SU-DHL-6 (cell line): ENCODE measurements at regions not wholly inside any gene's neighbourhood (a gene's known extent, or its start where the extent isn't known, plus 50 kb on each side); places are given as distances from the start of the nearest gene placed in this dataset.

Source experiments
- H2AFZ ChIP-seq: fragments of 200-600 bp; sonication (generic); 2 replicates; pipeline ENCODE4 v1.6.1; 2014; ENCODE audit warnings: low read depth, mild to moderate bottlenecking, moderate library complexity, mixed read lengths, antibody characterized with exemption, low read length; ENCODE audit not compliant: severe bottlenecking
- H3F3A ChIP-seq: fragments of 200-600 bp; shearing (Covaris generic); 2 replicates; pipeline ENCODE4 v1.6.0; 2016; ENCODE audit warnings: antibody characterized with exemption, mild to moderate bottlenecking; ENCODE audit not compliant: insufficient read depth
- H3K27ac ChIP-seq: fragments of 200-600 bp; sonication (generic); 2 replicates; pipeline ENCODE4 v1.5.1; 2016; ENCODE audit warnings: low read depth, mild to moderate bottlenecking, low read length, moderate library complexity, mixed read lengths
- H3K27me3 ChIP-seq: fragments of 200-600 bp; sonication (generic), shearing (Covaris generic); 2 replicates; pipeline ENCODE4 v1.6.0; 2014; ENCODE audit warnings: mild to moderate bottlenecking, low read length
- H3K36me3 ChIP-seq: fragments of 200-600 bp; sonication (generic); 2 replicates; pipeline ENCODE4 v1.6.1; 2014; ENCODE audit warnings: mild to moderate bottlenecking, low read length, mixed read lengths
- H3K4me2 ChIP-seq: fragments of 300-600, 200-600 bp; shearing (Covaris generic), sonication (generic); 2 replicates; pipeline ENCODE4 v1.6.0; 2014; ENCODE audit warnings: low read length, low read depth, mild to moderate bottlenecking; ENCODE audit not compliant: poor library complexity, severe bottlenecking
- H3K4me3 ChIP-seq: fragments of 200-600 bp; sonication (generic); 2 replicates; pipeline ENCODE4 v1.5.1; 2014; ENCODE audit warnings: antibody characterized with exemption, low read length, mild to moderate bottlenecking, mixed read lengths; ENCODE audit not compliant: insufficient read depth, poor library complexity, severe bottlenecking
- H3K79me2 ChIP-seq: fragments of 200-600 bp; sonication (generic); 2 replicates; pipeline ENCODE4 v1.6.1; 2014; ENCODE audit warnings: mild to moderate bottlenecking, low read length, moderate library complexity; ENCODE audit not compliant: insufficient read depth
- H3K9ac ChIP-seq: fragments of 200-600 bp; sonication (generic); 2 replicates; pipeline ENCODE4 v1.7.0; 2014; ENCODE audit warnings: mild to moderate bottlenecking, low read length
- H3K9me2 ChIP-seq: fragments of 200-600 bp; sonication (generic); replicated peaks from 2 replicates; pipeline ENCODE4 v1.6.1; 2014; ENCODE audit warnings: low read length; ENCODE audit not compliant: insufficient read depth
- H3K9me3 ChIP-seq: fragments of 200-600 bp; sonication (generic); 2 replicates; pipeline ENCODE4 v1.6.1; 2014; ENCODE audit warnings: low read length, mixed read lengths; ENCODE audit not compliant: insufficient read depth
- H4K20me1 ChIP-seq: fragments of 200-600 bp; sonication (generic); 2 replicates; pipeline ENCODE4 v1.6.1; 2014; ENCODE audit warnings: low read depth, mild to moderate bottlenecking, antibody characterized with exemption, low read length, moderate library complexity, mixed read lengths
- EZH2phosphoT487 ChIP-seq: fragments of 200-600 bp; sonication (generic), shearing (Covaris generic); conservative IDR thresholded peaks from 2 replicates; pipeline ENCODE4 v1.6.1; 2018; ENCODE audit warnings: mild to moderate bottlenecking, antibody characterized with exemption, low read length, moderate library complexity, mixed read lengths
- TF ChIP-seq, protein P1 (sequence below): fragments of 200-600 bp; sonication (generic); IDR thresholded peaks from one replicate; pipeline ENCODE4 v1.5.1; 2017; ENCODE audit warnings: antibody characterized with exemption, mild to moderate bottlenecking, low read length, moderate library complexity; ENCODE audit not compliant: insufficient read depth, poor library complexity, severe bottlenecking

DNA sequence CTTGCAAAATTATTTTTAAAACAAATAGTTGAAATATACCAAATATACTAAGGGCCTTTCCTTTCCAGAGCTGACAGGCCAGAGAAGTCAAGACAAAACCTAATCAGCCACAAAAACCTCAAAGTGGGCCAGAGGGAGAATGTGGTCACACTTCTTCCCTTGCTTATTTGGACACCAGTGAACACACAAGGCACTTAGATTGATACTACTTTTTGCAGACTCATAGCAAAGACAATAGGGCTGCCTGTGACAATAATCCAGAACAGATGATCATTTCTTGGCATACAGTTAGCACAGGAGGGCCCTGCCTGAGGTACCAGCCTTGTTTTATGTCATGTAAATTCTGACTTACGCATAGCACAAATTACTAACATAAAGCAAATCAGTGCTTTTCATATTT, 215.7 kb upstream of the NEIL3 start:
- H4K20me1 ChIP-seq, result no peaks in the 10 kb centered on the region
- no peak overlapping the region for H3K4me3 ChIP-seq
- no peak overlapping the region for H3K9ac ChIP-seq
- H3K27me3 ChIP-seq, result no peaks in the 10 kb centered on the region
- H3K36me3 ChIP-seq, result no peaks in the 10 kb centered on the region
- H3F3A ChIP-seq, result no peaks in the 10 kb centered on the region
- no peak overlapping the region for H3K4me2 ChIP-seq
- no peaks in the 10 kb centered on the region for H3K9me2 ChIP-seq
- no peak overlapping the region for H2AFZ ChIP-seq
- H3K9me3 ChIP-seq, result no peaks in the 10 kb centered on the region
- no peak overlapping the region for H3K27ac ChIP-seq
- H3K79me2 ChIP-seq, result no peaks in the 10 kb centered on the region
- TF ChIP-seq, protein P1, sequence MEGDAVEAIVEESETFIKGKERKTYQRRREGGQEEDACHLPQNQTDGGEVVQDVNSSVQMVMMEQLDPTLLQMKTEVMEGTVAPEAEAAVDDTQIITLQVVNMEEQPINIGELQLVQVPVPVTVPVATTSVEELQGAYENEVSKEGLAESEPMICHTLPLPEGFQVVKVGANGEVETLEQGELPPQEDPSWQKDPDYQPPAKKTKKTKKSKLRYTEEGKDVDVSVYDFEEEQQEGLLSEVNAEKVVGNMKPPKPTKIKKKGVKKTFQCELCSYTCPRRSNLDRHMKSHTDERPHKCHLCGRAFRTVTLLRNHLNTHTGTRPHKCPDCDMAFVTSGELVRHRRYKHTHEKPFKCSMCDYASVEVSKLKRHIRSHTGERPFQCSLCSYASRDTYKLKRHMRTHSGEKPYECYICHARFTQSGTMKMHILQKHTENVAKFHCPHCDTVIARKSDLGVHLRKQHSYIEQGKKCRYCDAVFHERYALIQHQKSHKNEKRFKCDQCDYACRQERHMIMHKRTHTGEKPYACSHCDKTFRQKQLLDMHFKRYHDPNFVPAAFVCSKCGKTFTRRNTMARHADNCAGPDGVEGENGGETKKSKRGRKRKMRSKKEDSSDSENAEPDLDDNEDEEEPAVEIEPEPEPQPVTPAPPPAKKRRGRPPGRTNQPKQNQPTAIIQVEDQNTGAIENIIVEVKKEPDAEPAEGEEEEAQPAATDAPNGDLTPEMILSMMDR, result no peak
- TF ChIP-seq EZH2phosphoT487, result no peak

DNA sequence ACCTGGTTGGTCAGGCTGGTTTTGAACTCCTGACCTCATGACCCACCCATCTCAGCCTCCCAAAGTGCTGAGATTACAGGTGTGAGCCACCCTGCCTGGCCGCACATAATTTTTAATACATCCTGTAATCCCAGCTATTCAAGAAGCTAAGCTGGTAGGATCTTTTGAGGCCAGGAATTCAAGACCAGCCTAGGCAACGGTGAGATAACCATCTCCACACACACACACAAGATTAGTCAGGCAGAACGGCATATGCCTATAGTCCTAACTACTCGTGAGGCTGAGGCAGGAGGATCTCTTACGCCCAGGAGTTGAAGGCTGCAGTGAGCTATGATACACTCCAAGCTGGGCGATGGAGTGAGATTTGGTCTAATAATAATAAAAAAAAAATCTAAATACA, 212.4 kb upstream of the NEIL3 start:
- Histone ChIP-seq H3K36me3 (no peaks in the 10 kb centered on the region), H3K9me3 (no peaks in the 10 kb centered on the region), H3K9me2 (no peaks in the 10 kb centered on the region), H3K4me2 (no peak overlapping the region), H4K20me1 (no peaks in the 10 kb centered on the region), H3K27me3 (no peaks in the 10 kb centered on the region), H3K9ac (no peak overlapping the region), H3F3A (no peaks in the 10 kb centered on the region), H3K4me3 (no peak overlapping the region), H3K27ac (no peak overlapping the region), H3K79me2 (no peaks in the 10 kb centered on the region), H2AFZ (no peak overlapping the region)
- no peak for TF ChIP-seq EZH2phosphoT487
- TF ChIP-seq, protein P1, result no peak

DNA sequence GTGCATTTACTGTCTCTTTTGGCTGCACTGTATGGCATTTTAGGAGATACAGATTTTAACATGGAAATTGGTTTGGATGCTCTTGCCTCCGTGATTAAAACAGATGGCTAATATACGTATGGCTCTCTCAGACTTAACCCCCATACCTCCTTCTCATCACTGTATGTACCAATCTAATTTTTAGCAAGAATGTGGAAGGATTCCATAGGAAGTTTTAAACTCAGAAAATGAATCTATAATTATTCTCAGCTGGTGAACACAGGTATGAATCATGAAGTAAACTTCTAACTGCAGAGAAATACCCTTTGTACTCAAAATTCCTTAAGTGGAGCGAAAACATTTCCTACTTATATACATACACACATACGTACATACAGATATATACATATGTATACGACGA, 210.5 kb upstream of the NEIL3 start:
- no peak overlapping the region for H2AFZ ChIP-seq
- H3K4me2 ChIP-seq, result no peak overlapping the region
- no peaks in the 10 kb centered on the region for H4K20me1 ChIP-seq
- H3F3A ChIP-seq, result no peaks in the 10 kb centered on the region
- TF ChIP-seq, protein P1, result no peak
- no peak for TF ChIP-seq EZH2phosphoT487
- no peaks in the 10 kb centered on the region for H3K79me2 ChIP-seq
- no peak overlapping the region for H3K27ac ChIP-seq
- no peaks in the 10 kb centered on the region for H3K36me3 ChIP-seq
- H3K4me3 ChIP-seq, result no peak overlapping the region
- no peaks in the 10 kb centered on the region for H3K9me2 ChIP-seq
- no peaks in the 10 kb centered on the region for H3K9me3 ChIP-seq
- H3K27me3 ChIP-seq, result no peaks in the 10 kb centered on the region
- H3K9ac ChIP-seq, result no peak overlapping the region

DNA sequence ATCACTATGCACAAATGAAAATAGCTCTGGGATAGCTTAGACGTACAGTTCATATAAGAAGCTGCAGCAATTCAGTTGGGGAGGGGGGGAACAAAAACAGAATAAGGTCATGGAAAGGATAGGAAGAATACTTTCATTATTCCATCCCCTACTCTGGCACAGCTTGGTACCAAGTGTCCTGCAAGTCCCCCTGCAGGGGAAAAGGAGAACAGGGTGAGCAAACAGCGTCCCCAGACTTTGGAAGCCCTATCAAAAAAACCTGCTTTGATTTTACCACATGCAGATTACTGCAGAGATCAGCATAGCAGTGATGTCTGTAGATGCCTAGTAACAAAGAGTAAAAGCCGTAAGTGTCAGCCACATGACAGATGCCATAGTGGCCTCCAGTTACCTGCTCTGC, 209.4 kb upstream of the NEIL3 start:
- H3F3A ChIP-seq, result no peaks in the 10 kb centered on the region
- no peaks in the 10 kb centered on the region for H4K20me1 ChIP-seq
- H3K9me3 ChIP-seq, result no peaks in the 10 kb centered on the region
- H3K79me2 ChIP-seq, result no peaks in the 10 kb centered on the region
- no peaks in the 10 kb centered on the region for H3K27me3 ChIP-seq
- H3K36me3 ChIP-seq, result no peaks in the 10 kb centered on the region
- no peaks in the 10 kb centered on the region for H3K9me2 ChIP-seq
- H3K27ac ChIP-seq, result no peak overlapping the region
- H3K4me3 ChIP-seq, result no peak overlapping the region
- H3K9ac ChIP-seq, result no peak overlapping the region
- H2AFZ ChIP-seq, result no peak overlapping the region
- H3K4me2 ChIP-seq, result no peak overlapping the region
- TF ChIP-seq EZH2phosphoT487, result no peak
- TF ChIP-seq, protein P1, result no peak
